H9 (cell line): ENCODE measurements at regions not wholly inside any gene's neighbourhood (a gene's known extent, or its start where the extent isn't known, plus 50 kb on each side); places are given as distances from the start of the nearest gene placed in this dataset.

Source experiments
- DNase-seq: peaks from one replicate; pipeline ENCODE4 v3.0.0-alpha.2; 2017
- H2AFZ ChIP-seq: one replicate; pipeline ENCODE4 v1.6.1; 2013; ENCODE audit warnings: mild to moderate bottlenecking, low read length, control low read depth, moderate library complexity
- H2AK5ac ChIP-seq: 2 replicates; pipeline ENCODE4 v1.6.1; 2013; ENCODE audit warnings: low read length, control low read depth, mixed read lengths; ENCODE audit not compliant: insufficient read length
- H2BK120ac ChIP-seq: one replicate; pipeline ENCODE4 v1.6.1; 2013; ENCODE audit warnings: low read depth, mild to moderate bottlenecking, low read length, control low read depth, inconsistent platforms; ENCODE audit not compliant: poor library complexity, severe bottlenecking
- H2BK12ac ChIP-seq: 2 replicates; pipeline ENCODE4 v1.6.1; 2013; ENCODE audit warnings: low read length, control low read depth, mixed read lengths, low read depth; ENCODE audit not compliant: insufficient read length
- H2BK15ac ChIP-seq: 2 replicates; pipeline ENCODE4 v1.6.1; 2013; ENCODE audit warnings: low read depth, low read length, control low read depth
- H2BK20ac ChIP-seq: one replicate; pipeline ENCODE4 v1.6.1; 2013; ENCODE audit warnings: low read depth, mild to moderate bottlenecking, low read length, control low read depth, inconsistent platforms; ENCODE audit not compliant: poor library complexity, severe bottlenecking
- H2BK5ac ChIP-seq: 2 replicates; pipeline ENCODE4 v1.6.1; 2013; ENCODE audit warnings: low read length, control low read depth, mixed read lengths; ENCODE audit not compliant: insufficient read length
- H3K14ac ChIP-seq: 2 replicates; pipeline ENCODE4 v1.6.1; 2013; ENCODE audit warnings: low read length, control low read depth; ENCODE audit not compliant: insufficient read depth
- H3K18ac ChIP-seq: 2 replicates; pipeline ENCODE4 v1.6.1; 2013; ENCODE audit warnings: low read depth, mild to moderate bottlenecking, mixed read lengths, low read length, control low read depth; ENCODE audit not compliant: insufficient read length
- H3K23ac ChIP-seq: 2 replicates; pipeline ENCODE4 v1.6.1; 2013; ENCODE audit warnings: low read length, control low read depth, mixed read lengths, low read depth; ENCODE audit not compliant: insufficient read length
- H3K23me2 ChIP-seq: 2 replicates; pipeline ENCODE4 v1.6.1; 2013; ENCODE audit warnings: low read depth, mild to moderate bottlenecking, mixed read lengths, low read length, control low read depth; ENCODE audit not compliant: insufficient read length, poor library complexity, severe bottlenecking
- H3K27ac ChIP-seq: 2 replicates; pipeline ENCODE4 v1.5.1; 2013; ENCODE audit warnings: low read length, control low read depth, mixed read lengths, low read depth; ENCODE audit not compliant: insufficient read length
- H3K27me3 ChIP-seq: 2 replicates; pipeline ENCODE4 v1.6.1; 2013; ENCODE audit warnings: low read length, control low read depth, inconsistent platforms; ENCODE audit not compliant: insufficient read depth
- H3K4ac ChIP-seq: 2 replicates; pipeline ENCODE4 v1.6.1; 2013; ENCODE audit warnings: low read depth, mild to moderate bottlenecking, control low read depth, inconsistent platforms, low read length, moderate library complexity
- H3K4me1 ChIP-seq: 2 replicates; pipeline ENCODE4 v1.6.1; 2013; ENCODE audit warnings: low read length, control low read depth, inconsistent platforms; ENCODE audit not compliant: insufficient read depth
- H3K4me2 ChIP-seq: 2 replicates; pipeline ENCODE4 v1.6.1; 2013; ENCODE audit warnings: low read length, control low read depth, mixed read lengths; ENCODE audit not compliant: insufficient read length, insufficient read depth
- H3K56ac ChIP-seq: 2 replicates; pipeline ENCODE4 v1.6.1; 2013; ENCODE audit warnings: low read depth, mild to moderate bottlenecking, mixed read lengths, low read length, control low read depth; ENCODE audit not compliant: insufficient read length
- H3K79me1 ChIP-seq: 2 replicates; pipeline ENCODE4 v1.6.1; 2013; ENCODE audit warnings: low read depth, mild to moderate bottlenecking, moderate library complexity, low read length, control low read depth, inconsistent platforms; ENCODE audit not compliant: insufficient read depth, poor library complexity, severe bottlenecking
- H3K79me2 ChIP-seq: 2 replicates; pipeline ENCODE4 v1.6.1; 2013; ENCODE audit warnings: low read length, control low read depth, inconsistent platforms; ENCODE audit not compliant: insufficient read depth
- H3K9ac ChIP-seq: 2 replicates; pipeline ENCODE4 v1.6.1; 2013; ENCODE audit warnings: low read length, control low read depth, mixed read lengths; ENCODE audit not compliant: insufficient read length; ENCODE audit errors: extremely low read depth
- H3K9me3 ChIP-seq: one replicate; pipeline ENCODE4 v1.6.1; 2013; ENCODE audit warnings: low read depth, low read length, inconsistent platforms; ENCODE audit not compliant: control insufficient read depth
- H3T11ph ChIP-seq: one replicate; pipeline ENCODE4 v1.6.1; 2013; ENCODE audit warnings: mild to moderate bottlenecking, low read length, control low read depth, inconsistent platforms
- H4K20me1 ChIP-seq: one replicate; pipeline ENCODE4 v1.6.1; 2013; ENCODE audit not compliant: control insufficient read depth, insufficient read length, insufficient read depth
- H4K5ac ChIP-seq: 2 replicates; pipeline ENCODE4 v1.6.1; 2013; ENCODE audit warnings: low read depth, mild to moderate bottlenecking, mixed read lengths, low read length, control low read depth; ENCODE audit not compliant: insufficient read length
- H4K8ac ChIP-seq: replicated peaks from 2 replicates; pipeline ENCODE4 v1.6.1; 2013; ENCODE audit warnings: low read length, control low read depth, mixed read lengths, low read depth; ENCODE audit not compliant: insufficient read length
- H4K91ac ChIP-seq: 2 replicates; pipeline ENCODE4 v1.6.1; 2013; ENCODE audit warnings: low read depth, mild to moderate bottlenecking, moderate library complexity, mixed read lengths, low read length, control low read depth; ENCODE audit not compliant: insufficient read length
- H3K27ac Mint-ChIP-seq, 3 experiments: 2 replicates in 2 of 3; 3 replicates in 1 of 3; pipeline ENCODE4 v1.8.0; 2020 to 2021; ENCODE audit warnings: mixed read lengths in 3 of 3, mild to moderate bottlenecking in 1 of 3, moderate library complexity in 1 of 3
- H3K27me3 Mint-ChIP-seq: 2 replicates; pipeline ENCODE4 v1.8.0; 2021; ENCODE audit warnings: low read depth, mild to moderate bottlenecking, moderate library complexity, mixed read lengths
- H3K36me3 Mint-ChIP-seq, 3 experiments: 2 replicates in 2 of 3; 3 replicates in 1 of 3; pipeline ENCODE4 v1.8.0; 2020 to 2021; ENCODE audit warnings: low read depth in 3 of 3, mixed read lengths in 3 of 3; ENCODE audit not compliant: insufficient read depth in 1 of 3
- H3K4me1 Mint-ChIP-seq, 2 experiments: 2 replicates each; pipeline ENCODE4 v1.8.0; 2020; ENCODE audit warnings: mixed read lengths in 2 of 2
- H3K4me3 Mint-ChIP-seq, 2 experiments: 2 replicates in 1 of 2; 3 replicates in 1 of 2; pipeline ENCODE4 v1.8.0; 2020 to 2021; ENCODE audit warnings: mild to moderate bottlenecking in 2 of 2, mixed read lengths in 2 of 2, moderate library complexity in 1 of 2
- H3K9me3 Mint-ChIP-seq, 2 experiments: 2 replicates in 1 of 2; 3 replicates in 1 of 2; pipeline ENCODE4 v1.8.0; 2020; ENCODE audit warnings: mild to moderate bottlenecking in 2 of 2, mixed read lengths in 2 of 2, moderate library complexity in 1 of 2
- WGBS: extraction: QIAGEN DNeasy Blood & Tissue Kit; methylation state at CpG from one replicate; pipeline ENCODE4 v1.1.7; 2013; ENCODE audit warnings: missing lambda C conversion rate, low lambda C conversion rate, mixed read lengths; ENCODE audit not compliant: insufficient read length; ENCODE audit errors: extremely low coverage; 5-methylcytosine and 5-hydroxymethylcytosine counted together
- TF ChIP-seq, protein P1 (sequence below): fragments of 200-600 bp; sonication (generic); conservative IDR thresholded peaks from 3 replicates; pipeline ENCODE4 v1.8.0; 2021; ENCODE audit warnings: antibody characterized with exemption, mild to moderate bottlenecking

DNA sequence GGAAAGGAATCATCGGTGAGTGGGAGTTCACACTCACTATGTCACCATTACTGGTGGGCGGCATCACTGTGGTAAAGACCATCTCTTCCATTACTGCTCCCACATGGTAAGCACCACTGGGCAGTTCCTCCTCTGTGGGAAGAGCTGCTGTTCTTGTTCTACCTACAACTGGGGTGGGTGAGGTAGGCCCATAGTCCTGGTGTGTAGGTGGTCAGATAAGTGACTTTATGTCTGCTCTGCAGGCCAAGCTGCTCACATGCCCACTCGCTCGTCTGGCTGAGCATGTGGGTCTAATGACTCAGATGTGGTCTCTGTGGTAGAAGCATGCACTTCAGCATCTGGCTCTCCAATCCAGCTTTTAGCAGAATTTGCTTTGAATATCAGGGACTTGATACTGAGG is 82.9 kb downstream of the TMEM215 start:
- Histone ChIP-seq H2BK5ac (no peak overlapping the region), H3K56ac (no peak overlapping the region), H3K18ac (no peak overlapping the region), H4K8ac (no peak overlapping the region), H2BK12ac (no peak overlapping the region), H2AFZ (no peak overlapping the region), H3K27ac (no peak overlapping the region), H3K4me2 (no peak overlapping the region), H3K23me2 (no peaks in the 10 kb centered on the region), H4K91ac (no peak overlapping the region), H3K79me1 (no peaks in the 10 kb centered on the region), H2BK15ac (no peak overlapping the region), H3K9me3 (no peaks in the 10 kb centered on the region), H3K9ac (no peak overlapping the region), H2BK120ac (no peak overlapping the region), H3K4me1 (no peaks in the 10 kb centered on the region), H3K23ac (no peak overlapping the region), H4K5ac (no peak overlapping the region), H3K4ac (no peak overlapping the region), H3K14ac (no peak overlapping the region), H3K79me2 (no peaks in the 10 kb centered on the region), H3K27me3 (no peaks in the 10 kb centered on the region), H4K20me1 (no peaks in the 10 kb centered on the region), H3T11ph (no peak overlapping the region), H2BK20ac (no peak overlapping the region), H2AK5ac (no peak overlapping the region)
- H3K4me1 Mint-ChIP-seq, result peaks cover 6% of the 10 kb centered on the region in 2 experiments; a peak in 2 of 4 replicates
- no peak overlapping the region for H3K27ac Mint-ChIP-seq
- WGBS, result no CpG with 5 or more reads among the region's 4 CpGs
- TF ChIP-seq, protein P1, sequence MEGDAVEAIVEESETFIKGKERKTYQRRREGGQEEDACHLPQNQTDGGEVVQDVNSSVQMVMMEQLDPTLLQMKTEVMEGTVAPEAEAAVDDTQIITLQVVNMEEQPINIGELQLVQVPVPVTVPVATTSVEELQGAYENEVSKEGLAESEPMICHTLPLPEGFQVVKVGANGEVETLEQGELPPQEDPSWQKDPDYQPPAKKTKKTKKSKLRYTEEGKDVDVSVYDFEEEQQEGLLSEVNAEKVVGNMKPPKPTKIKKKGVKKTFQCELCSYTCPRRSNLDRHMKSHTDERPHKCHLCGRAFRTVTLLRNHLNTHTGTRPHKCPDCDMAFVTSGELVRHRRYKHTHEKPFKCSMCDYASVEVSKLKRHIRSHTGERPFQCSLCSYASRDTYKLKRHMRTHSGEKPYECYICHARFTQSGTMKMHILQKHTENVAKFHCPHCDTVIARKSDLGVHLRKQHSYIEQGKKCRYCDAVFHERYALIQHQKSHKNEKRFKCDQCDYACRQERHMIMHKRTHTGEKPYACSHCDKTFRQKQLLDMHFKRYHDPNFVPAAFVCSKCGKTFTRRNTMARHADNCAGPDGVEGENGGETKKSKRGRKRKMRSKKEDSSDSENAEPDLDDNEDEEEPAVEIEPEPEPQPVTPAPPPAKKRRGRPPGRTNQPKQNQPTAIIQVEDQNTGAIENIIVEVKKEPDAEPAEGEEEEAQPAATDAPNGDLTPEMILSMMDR, result no peak
- no peaks in the 10 kb centered on the region for H3K36me3 Mint-ChIP-seq
- peaks cover 2% of the 10 kb centered on the region; the same call in 1 of the 2 replicates for H3K27me3 Mint-ChIP-seq
- H3K4me3 Mint-ChIP-seq, result no peak overlapping the region
- H3K9me3 Mint-ChIP-seq, result no peaks in the 10 kb centered on the region
- DNase-seq, result no peak
